NT2/D1 (cell line): ENCODE measurements at regions not wholly inside any gene's neighbourhood (a gene's known extent, or its start where the extent isn't known, plus 50 kb on each side); places are given as distances from the start of the nearest gene placed in this dataset.

Source experiments
- DNase-seq: peaks from one replicate; pipeline ENCODE4 v3.0.0-alpha.2; 2011; ENCODE audit warnings: low read depth, low spot score
- H3K27me3 ChIP-seq: 2 replicates; pipeline ENCODE4 v1.6.0; 2011; ENCODE audit warnings: mild to moderate bottlenecking; ENCODE audit not compliant: insufficient read length, insufficient read depth
- H3K36me3 ChIP-seq: 2 replicates; pipeline ENCODE4 v1.6.1; 2011; ENCODE audit warnings: mild to moderate bottlenecking, low read length, mixed read lengths; ENCODE audit not compliant: insufficient read depth, insufficient read length
- H3K4me1 ChIP-seq: 2 replicates; pipeline ENCODE4 v1.5.1; 2011; ENCODE audit not compliant: insufficient read depth, insufficient read length
- H3K4me3 ChIP-seq: 2 replicates; pipeline ENCODE4 v1.5.1; 2011; ENCODE audit warnings: low read depth; ENCODE audit not compliant: insufficient read length
- H3K9ac ChIP-seq: 2 replicates; pipeline ENCODE4 v1.6.0; 2011; ENCODE audit warnings: low read depth; ENCODE audit not compliant: insufficient read length
- H3K9me3 ChIP-seq: 2 replicates; pipeline ENCODE4 v1.5.1; 2011; ENCODE audit warnings: mild to moderate bottlenecking, low read length; ENCODE audit not compliant: insufficient read depth
- SUZ12 ChIP-seq: IDR thresholded peaks from 2 replicates; pipeline ENCODE4 v1.6.1; 2011; ENCODE audit not compliant: insufficient read length, insufficient read depth; ENCODE audit errors: extremely low read depth
- YY1 ChIP-seq: IDR thresholded peaks from 2 replicates; pipeline ENCODE4 v1.6.1; 2011; ENCODE audit not compliant: insufficient read length, insufficient read depth
- ZNF274 ChIP-seq: IDR thresholded peaks from 2 replicates; pipeline ENCODE4 v1.6.1; 2011; ENCODE audit warnings: mild to moderate bottlenecking, low read depth, low read length

GRCh38 chr2:62447411-62447810 lies 58.6 kb downstream of the TMEM17 start:
- TF ChIP-seq SUZ12 (no peak), YY1 (no peak), ZNF274 (no peak)
- H3K36me3 ChIP-seq: no peaks in the 10 kb centered on the region
- H3K4me1 ChIP-seq: no peaks in the 10 kb centered on the region
- H3K9me3 ChIP-seq: no peaks in the 10 kb centered on the region
- no peak overlapping the region for H3K9ac ChIP-seq
- no peaks in the 10 kb centered on the region for H3K27me3 ChIP-seq
- no peak overlapping the region for H3K4me3 ChIP-seq
- DNase-seq: no peak

DNA sequence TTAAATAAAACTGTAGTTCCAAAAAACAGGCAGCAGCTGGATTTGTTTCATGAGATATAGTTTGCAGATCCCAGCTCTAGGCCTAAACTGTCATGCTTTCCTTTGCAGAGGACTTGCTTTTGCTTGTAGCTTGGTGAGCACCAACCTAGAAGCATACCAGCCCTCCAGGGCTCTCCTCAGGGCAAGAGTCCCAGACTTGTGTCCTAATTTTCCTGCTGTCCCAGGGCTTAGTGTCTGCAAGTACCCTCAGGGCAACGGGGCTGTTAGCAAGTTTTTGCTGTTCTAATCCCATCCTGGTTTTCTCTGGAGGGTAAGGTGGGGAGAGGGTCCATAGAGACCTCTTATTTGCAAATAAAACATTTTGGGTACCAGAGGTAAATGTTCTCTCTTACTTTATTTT lies 59.5 kb downstream of the TMEM17 start:
- TF ChIP-seq SUZ12 (no peak), ZNF274 (no peak), YY1 (no peak)
- H3K27me3 ChIP-seq: no peaks in the 10 kb centered on the region
- no peaks in the 10 kb centered on the region for H3K36me3 ChIP-seq
- H3K9ac ChIP-seq: no peak overlapping the region
- no peaks in the 10 kb centered on the region for H3K4me1 ChIP-seq
- H3K4me3 ChIP-seq: no peak overlapping the region
- H3K9me3 ChIP-seq: no peaks in the 10 kb centered on the region
- no peak for DNase-seq

DNA sequence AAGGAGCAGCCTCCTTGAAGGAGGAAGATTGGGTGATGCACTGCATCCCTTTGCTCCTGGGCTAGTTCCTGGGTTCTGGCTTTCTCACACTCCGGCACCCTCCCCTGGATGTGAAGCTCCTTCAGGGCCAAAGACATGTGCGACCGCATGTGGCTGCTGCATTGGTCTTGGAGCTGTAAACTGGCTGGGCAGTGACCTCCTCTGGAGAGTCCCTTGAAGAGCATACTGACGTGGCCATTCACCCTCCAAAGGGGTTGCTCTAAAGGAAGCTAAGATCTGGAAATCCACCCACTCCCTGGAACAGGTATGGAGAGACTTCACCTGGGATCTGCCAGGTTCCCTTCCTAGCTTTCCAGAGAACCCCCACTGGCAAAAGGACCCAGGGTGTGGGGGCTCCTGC lies 62.1 kb downstream of the TMEM17 start:
- TF ChIP-seq YY1 (no peak), SUZ12 (no peak), ZNF274 (no peak)
- H3K27me3 ChIP-seq: no peaks in the 10 kb centered on the region
- H3K4me1 ChIP-seq: no peaks in the 10 kb centered on the region
- H3K9ac ChIP-seq: no peak overlapping the region
- no peak overlapping the region for H3K4me3 ChIP-seq
- no peak for DNase-seq
- H3K9me3 ChIP-seq: no peaks in the 10 kb centered on the region
- no peaks in the 10 kb centered on the region for H3K36me3 ChIP-seq

DNA sequence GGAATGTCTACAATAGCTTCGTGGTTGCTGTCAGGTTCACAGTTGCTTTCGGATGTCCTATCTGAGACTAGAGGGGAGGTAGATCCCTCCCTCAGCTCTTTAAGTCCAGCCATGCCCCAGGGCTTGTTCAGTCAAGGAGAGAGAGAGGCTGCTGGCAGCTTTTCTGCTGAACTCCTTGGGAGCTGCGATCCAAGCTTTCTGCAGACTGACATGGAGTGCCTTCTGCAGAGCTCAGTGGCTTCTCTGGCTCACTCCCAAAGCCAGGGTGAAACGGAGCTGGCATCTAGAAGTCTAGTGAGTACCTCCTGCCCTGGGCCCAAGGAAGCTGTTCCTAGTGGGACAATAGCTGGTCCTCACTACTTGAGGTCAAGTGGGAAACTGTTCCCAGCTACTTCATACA lies 62.5 kb downstream of the TMEM17 start:
- Histone ChIP-seq H3K4me3 (no peak overlapping the region), H3K9me3 (no peaks in the 10 kb centered on the region), H3K36me3 (no peaks in the 10 kb centered on the region), H3K27me3 (no peaks in the 10 kb centered on the region), H3K9ac (no peak overlapping the region), H3K4me1 (no peaks in the 10 kb centered on the region)
- TF ChIP-seq ZNF274: no peak
- no peak for TF ChIP-seq YY1
- TF ChIP-seq SUZ12: no peak
- no peak for DNase-seq

DNA sequence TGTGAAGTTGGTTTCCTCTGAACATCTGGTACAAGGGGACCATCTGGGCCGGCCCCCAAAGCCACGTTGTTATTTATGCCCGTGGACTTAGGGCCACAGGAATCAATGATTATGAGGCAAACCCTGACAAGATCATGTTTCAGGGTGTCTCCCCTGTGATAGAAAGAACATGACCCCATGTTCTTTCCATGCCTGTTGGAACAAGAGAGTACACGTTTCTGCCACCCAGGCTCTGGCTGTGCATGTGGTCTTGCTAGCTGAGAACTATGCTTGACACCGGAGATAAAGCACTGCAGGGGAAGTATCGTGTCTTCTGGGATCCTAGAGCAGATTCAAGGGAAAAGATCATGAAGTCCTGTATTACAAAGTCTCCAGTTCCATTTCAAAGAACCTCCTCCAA lies 64.2 kb downstream of the TMEM17 start:
- Histone ChIP-seq H3K9ac (no peak overlapping the region), H3K4me1 (no peaks in the 10 kb centered on the region), H3K9me3 (no peaks in the 10 kb centered on the region), H3K36me3 (no peaks in the 10 kb centered on the region), H3K27me3 (no peaks in the 10 kb centered on the region), H3K4me3 (no peak overlapping the region)
- no peak for DNase-seq
- TF ChIP-seq SUZ12: no peak

DNA sequence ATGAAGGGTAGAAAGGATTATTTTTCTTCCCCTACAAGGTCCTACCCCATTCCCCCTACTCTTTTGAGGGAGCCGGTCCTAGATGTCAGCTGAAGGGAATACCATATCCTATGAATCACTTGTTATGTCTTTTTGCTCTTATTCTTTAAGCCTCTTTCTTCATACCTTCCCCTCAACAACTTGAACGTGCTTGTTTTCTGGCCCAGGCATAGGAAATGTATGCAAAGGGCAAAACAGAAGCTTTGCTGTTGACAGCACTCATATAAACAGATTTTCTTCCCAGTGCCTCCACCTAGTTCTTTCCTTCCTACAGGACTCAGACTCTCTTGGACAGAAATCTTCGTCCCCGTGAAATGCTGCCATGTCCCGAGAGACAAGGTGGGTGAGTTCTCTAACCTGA lies 64.6 kb downstream of the TMEM17 start:
- H3K4me3 ChIP-seq: no peak overlapping the region
- no peaks in the 10 kb centered on the region for H3K9me3 ChIP-seq
- H3K36me3 ChIP-seq: no peaks in the 10 kb centered on the region
- H3K4me1 ChIP-seq: no peaks in the 10 kb centered on the region
- H3K27me3 ChIP-seq: no peaks in the 10 kb centered on the region
- no peak overlapping the region for H3K9ac ChIP-seq
- DNase-seq: no peak
- TF ChIP-seq SUZ12: no peak
- TF ChIP-seq ZNF274: no peak
- TF ChIP-seq YY1: no peak

GRCh38 chr2:62440281-62440946 lies 65.6 kb downstream of the TMEM17 start:
- no peaks in the 10 kb centered on the region for H3K27me3 ChIP-seq
- no peak for DNase-seq
- TF ChIP-seq ZNF274 (no peak), YY1 (no peak), SUZ12 (no peak)
- H3K4me1 ChIP-seq: no peaks in the 10 kb centered on the region
- H3K36me3 ChIP-seq: no peaks in the 10 kb centered on the region
- H3K4me3 ChIP-seq: no peak overlapping the region
- no peak overlapping the region for H3K9ac ChIP-seq
- no peaks in the 10 kb centered on the region for H3K9me3 ChIP-seq

DNA sequence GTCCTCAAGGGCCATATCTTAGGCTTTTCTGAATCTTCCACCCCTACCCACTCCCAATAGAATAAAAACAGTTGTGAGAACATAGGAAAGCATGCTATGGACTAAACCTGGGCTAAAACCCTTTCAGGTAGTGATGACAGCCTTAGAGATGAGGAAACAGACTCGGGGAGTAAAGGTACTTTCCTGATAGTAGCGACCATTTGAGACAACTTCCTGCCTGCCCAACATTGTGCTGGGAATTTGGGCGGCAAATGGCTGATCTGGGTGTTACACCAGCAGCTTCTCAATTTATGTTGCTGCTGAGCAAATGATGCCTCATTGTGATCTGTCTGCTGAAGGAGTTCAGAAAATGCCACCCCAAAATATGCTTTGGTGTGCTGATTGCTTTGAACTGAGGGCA lies 66.6 kb downstream of the TMEM17 start:
- Histone ChIP-seq H3K27me3 (no peaks in the 10 kb centered on the region), H3K9me3 (no peaks in the 10 kb centered on the region), H3K36me3 (no peaks in the 10 kb centered on the region), H3K9ac (no peak overlapping the region), H3K4me3 (no peak overlapping the region), H3K4me1 (no peaks in the 10 kb centered on the region)
- no peak for DNase-seq
- TF ChIP-seq SUZ12 (no peak), YY1 (no peak), ZNF274 (no peak)
